Kidney tubule cell (primary cell): ENCODE measurements at regions not wholly inside any gene's neighbourhood (a gene's known extent, or its start where the extent isn't known, plus 50 kb on each side); places are given as distances from the start of the nearest gene placed in this dataset.
A peak's percentile ranks its signal among the peaks of the same experiment; 100 is the strongest.

Source experiments
- DNase-seq: peaks from one replicate; pipeline ENCODE4 v3.0.0-alpha.2; 2018; ENCODE audit warnings: low spot score

DNA sequence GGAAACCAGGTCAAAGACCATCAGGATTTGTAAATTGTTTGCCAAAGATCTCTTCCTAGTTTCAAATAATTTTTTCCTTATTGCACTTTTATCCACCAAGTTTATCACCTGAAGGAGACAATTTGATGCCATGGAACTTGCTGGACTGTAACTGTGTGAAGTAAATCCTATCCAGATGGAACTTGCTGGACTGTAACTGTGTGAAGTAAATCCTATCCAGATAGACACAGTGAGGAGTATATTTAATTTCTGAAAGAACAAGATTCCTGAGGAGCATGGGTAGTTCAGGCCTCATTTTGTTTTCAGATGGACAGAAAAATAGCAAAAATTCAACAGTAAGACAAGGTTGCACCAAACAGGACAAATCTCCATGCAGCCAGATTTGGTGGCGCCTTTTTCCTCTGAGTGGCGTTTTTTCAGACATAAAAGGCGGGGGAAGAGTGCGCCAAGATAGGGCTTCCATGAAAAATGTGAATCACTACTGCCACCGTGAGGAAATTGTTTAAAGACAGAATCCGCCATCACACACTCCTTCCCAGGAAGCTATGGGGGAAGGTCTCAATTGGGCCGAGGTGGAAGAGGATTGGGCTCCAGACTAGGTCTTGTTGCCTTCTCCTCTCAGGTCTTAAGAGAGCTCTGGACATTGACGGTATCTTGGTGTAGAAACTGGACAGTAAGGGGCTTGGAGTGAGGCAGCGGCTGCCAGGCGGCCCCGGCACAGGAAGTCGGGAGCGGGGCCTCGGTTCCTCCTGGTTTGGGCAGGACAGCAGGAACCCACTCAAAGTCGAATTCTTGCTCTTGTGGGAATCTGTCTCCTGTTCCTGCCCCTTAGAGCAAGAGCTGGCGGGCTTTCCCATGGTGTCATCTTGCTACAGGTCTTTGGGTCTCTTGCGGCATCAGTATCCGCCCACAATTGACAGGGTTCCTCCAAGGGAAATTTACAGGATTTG, 234.7 kb downstream of the OR13H1 start:
- peak; percentile 76 for DNase-seq

DNA sequence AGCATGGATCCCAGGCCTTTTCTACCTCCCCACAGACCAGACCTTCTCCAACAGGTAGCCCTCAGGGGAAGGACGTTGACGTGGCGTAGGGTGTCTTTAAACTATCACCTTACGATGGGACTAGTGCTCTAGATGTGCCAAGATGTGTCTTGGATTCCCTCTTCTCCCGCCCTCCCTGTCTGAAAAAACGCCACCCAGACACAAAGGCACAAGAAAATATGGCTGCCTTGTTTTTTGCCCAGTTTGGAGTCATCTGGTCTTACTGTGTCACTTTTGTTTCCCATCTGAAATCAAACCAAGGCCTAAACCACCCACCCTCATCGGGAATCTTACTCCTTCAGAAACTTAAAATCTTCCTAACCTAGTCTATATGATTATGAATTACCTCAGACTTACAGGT, 235.4 kb downstream of the OR13H1 start:
- no peak for DNase-seq

DNA sequence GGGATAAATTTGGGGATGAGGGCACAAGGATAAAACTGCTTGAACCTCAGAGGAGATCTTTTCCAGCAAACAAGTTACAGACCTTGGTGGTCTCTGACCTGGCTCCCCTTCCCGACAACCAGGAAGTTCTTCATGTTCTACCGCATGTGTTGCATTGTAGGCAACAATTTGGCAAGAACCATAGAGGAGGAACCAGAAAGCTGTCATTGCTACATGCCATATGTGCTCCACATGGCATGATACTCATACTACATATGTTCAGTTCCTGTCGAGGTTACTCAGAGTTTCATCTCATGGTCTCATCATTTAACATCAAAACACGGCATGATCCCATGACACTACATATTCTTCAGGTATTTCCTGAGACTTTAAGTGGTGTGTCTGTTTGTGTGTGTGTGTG, 235.9 kb downstream of the OR13H1 start:
- DNase-seq = no peak

DNA sequence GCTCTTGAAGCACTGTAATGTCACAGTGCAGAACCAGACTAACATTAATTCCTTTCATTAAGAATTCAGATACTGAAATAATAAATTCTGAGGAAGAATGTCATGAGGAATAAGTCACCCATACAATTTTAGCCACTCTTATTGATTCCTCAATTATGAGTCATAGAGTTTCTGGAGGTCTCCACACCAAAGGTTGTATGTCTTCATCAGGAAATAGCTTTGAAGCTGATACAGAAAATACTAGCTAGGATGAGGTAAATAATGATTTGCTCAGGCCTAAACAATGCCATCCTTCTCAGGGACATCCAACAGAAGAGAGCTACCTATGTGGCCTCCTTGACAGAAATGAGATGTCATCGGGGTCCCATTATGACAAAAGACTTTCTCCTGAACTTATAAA, 238.8 kb downstream of the OR13H1 start:
- DNase-seq = peak; percentile 56

DNA sequence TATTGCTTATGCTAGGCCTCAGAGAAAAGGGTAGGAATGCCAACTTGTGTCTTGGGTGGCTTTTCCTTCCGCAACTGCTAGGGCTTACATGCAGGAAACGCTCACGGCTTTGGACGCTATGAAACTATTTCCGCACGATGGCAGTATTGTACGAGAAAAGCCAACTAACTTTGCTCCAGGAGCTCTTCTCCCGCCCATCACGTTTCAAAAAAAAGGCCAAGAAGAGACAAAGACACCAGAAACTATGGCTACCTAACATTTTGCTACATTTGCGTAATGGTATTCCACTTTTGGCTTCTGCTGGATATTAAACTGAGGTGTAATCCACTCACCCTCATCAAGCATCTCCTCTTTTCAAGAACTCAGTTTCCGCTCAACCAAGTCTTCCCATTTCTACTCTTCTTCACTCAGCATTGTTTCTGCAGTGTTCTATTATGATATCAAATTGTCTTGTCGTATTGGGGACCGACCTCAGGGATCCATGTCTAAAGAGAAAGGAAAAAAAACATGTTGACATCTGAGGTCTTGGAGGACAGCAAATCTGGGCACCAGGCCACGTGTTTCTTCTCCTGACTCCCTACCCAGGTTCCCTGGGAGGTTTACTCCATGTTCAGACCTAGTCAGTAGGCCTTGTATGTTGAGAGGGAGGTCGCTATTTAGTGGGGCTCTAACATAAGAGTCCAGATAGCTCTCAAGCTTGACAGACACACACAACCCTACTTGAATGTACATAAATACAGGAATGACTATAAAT, 239.4 kb upstream of the STK26 start:
- peak; percentile 89 for DNase-seq

DNA sequence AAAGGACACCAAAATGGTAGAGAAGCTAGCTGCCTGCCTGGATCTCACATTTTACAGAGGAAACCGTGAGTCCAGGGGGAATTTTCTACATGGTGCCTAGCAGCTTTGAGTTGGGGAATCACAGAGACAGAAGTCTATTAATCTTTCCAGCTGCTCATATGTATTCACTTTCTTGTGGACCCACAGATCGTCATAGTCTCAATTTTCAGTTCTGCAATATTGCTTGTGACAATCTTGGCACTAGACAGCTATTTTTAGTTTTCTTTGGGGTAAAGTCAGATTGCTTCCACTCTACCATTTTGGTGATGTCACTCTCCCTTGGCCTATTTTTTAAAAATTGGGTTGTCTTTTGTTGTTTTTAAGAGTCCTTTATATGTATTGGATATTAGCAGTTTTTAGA, 233.4 kb upstream of the STK26 start:
- DNase-seq = no peak

DNA sequence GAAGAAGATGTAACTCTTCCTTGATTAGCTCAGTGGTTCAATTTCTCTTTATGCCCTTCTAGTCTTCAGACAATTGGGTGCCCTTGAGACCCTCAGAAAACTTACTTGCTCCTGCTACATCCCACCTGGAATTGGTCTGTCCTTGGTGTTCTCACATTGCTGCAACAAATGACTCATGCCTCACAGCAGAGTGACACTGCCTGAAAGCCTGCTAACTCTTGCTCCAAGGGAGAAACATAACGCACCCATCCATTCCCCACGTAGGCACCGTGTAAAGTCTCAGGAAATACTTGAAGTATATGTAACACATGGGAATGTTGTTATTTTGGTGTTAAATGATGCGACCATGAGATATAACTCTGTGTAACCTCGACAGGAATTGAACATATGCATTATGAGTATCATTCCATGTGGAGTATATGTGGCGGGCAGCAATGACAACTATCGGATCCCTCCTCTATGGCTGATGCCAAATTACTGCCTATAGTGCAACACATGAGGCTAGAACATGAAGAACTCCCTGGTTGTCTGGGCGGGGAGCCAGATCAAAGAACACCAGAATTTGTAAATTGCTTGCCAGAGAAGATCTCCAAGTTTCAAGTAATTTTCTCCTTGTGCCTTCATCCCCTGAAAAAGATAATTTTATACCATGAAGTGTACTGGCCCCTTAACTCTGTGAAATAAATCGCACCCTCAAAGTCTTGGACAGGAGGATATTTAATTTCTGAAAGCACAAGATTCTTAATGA, 231.3 kb upstream of the STK26 start:
- DNase-seq = peak; percentile 27

DNA sequence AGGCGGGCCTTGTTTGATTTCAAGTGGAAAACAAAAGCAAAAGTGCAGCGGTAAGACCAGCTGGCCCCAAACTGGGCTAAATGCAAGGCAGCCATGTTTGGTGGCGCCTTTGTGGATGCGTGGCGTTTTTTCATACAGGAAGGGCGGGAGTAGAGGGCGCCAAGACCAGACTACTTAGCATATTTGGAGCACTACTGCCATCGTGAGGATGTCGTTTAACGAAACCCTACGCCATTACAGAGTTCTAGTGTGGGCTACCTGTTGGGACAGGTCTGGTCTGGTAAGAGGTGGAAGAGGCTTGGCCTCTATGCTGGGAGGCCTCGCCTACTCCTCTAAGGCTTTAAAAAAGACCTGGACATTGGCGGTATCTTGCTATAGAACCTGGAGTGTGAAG, 230.7 kb upstream of the STK26 start:
- DNase-seq = peak; percentile 90

DNA sequence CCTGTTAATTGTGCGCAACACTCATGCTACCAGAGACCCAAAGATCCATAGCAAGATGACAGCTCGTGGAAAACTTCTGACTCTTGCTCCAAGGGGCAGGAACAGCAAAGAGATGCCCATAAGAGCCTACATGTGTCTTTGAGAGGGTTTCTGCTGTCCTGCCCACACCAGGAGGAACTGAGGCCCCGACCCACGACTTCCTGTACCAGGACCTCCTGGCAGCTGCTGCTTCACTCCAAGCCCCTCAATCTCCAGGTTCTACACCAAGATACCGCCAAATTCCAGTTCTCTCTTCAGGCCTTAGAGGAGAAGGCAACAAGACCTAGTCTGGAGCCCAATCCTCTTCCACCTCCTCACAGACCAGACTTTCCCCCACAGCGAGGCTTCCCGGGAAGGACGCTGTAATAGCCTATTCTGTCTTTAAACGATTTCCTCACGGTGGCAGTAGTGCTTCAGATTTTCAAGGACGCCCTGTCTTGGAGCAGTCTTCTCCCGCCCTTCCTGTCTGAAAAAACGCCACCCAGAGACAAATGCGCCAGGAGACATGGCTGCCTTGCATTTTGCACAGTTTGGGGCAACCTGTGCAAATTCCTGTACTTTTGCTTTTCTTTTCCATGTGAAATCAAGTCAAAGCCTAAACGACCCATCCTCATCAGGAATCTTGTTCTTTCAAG, 230.2 kb upstream of the STK26 start:
- DNase-seq = peak; percentile 88

DNA sequence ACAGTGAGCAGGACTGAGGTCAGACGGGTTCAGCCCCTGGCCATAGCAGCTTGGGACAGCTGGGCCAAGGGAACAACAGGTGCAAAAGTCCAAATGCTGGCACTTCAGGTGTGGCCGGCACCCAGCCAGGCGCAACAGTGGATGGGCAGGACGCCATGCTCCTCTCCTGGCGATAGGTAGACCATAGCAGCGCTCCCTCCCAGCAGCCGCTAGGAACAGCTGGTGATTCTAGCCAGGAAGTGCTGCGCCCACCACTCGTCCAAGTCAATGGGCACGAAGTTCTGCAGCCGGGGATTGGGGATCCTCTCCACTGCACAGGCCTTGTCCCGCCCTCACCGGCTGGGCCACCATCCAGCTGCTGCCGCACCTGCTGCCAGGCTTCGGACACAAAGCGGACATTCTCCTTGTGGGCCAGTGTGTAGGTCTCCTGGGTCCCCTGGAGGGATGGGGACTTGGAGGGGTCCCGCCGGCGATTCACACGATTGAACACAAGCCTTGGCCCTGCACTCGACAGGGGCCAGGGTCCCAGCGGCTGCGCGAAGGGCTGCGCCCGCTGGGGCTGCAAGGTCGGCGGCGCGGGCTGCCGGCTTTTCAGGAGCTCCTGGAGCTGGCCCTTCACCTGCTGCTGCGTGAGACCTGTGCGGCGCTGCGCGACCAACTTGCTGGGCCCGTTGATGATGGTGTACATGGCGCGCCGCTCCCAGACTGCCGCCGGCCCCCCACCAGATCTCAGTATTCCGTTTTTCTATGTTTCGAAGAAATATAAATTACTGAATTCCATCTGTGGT, 227.5 kb upstream of the STK26 start:
- no peak for DNase-seq

DNA sequence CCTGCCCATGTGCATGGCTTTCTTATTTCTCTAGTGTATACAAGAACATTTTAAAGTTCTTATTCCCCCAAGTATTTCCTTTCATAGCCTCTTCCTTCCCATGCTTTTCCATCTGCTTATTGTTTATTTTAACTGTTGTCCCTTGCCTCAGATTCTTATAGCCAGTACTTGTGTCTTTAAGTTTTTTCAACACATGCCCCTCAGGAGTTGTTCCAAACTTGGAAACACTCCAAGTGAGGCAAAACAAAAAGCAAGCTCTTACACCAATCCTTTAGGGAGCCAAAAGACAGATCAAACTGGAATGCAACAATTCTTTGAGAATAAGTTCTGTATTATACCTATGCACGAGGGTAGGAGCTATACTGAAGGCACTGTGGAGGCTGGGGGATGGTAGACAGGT, 222.0 kb upstream of the STK26 start:
- no peak for DNase-seq

DNA sequence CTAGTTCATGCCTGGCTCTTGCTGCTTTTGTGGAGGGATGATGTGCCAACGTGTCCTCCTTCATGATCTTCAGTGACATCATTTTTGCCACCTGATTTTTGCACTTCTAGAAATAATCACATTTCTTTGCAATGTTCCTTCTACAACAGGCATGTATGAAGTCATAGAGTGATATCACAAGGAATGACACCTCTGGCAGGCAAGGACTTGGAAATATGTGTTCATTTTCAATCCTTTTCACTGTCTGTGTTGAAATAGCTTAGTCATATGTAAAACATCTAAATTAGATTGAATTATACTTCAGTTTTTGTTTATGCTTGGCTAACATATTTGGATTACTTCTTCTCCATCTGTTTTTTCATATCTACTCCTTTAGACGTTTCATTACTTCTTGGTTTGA, 221.2 kb upstream of the STK26 start:
- DNase-seq = no peak

DNA sequence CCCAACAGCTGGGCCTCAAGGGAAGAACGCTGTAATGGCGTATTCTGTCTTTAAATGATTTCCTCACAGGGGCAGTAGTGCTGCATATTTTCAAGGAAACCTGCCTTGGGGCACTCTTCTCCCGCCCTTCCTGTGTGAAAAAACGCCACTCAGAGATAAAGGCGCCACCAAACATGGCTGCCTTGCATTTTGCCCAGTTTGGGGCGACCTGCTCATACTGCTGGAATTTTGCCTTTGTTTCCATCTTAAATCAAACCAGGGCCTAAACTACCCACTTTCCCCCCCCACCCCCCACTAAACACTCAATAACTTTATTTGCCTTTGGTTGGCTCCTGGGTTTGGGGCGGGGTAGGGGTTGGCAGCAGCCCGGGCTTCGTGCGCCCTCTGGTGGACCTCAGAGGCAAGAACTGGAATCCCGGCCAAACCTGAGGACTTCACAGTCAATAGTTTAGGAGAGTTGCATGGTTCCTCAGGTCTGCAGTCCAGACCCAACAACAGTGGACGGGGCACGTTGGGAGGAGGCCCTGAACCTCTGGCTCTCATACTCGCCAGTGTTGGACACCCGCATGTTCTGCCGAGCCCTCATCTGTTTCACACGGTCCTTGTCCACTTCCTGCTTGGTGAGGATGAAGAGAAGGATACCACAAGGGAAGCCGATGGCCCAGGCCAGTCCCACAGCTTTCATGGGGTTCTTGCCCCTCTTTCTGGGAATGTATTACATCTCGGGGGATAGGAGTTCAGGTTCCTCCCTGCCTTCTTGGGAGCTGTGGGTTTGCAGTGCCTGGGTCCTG, 220.1 kb upstream of the STK26 start:
- DNase-seq = peak; percentile 63

DNA sequence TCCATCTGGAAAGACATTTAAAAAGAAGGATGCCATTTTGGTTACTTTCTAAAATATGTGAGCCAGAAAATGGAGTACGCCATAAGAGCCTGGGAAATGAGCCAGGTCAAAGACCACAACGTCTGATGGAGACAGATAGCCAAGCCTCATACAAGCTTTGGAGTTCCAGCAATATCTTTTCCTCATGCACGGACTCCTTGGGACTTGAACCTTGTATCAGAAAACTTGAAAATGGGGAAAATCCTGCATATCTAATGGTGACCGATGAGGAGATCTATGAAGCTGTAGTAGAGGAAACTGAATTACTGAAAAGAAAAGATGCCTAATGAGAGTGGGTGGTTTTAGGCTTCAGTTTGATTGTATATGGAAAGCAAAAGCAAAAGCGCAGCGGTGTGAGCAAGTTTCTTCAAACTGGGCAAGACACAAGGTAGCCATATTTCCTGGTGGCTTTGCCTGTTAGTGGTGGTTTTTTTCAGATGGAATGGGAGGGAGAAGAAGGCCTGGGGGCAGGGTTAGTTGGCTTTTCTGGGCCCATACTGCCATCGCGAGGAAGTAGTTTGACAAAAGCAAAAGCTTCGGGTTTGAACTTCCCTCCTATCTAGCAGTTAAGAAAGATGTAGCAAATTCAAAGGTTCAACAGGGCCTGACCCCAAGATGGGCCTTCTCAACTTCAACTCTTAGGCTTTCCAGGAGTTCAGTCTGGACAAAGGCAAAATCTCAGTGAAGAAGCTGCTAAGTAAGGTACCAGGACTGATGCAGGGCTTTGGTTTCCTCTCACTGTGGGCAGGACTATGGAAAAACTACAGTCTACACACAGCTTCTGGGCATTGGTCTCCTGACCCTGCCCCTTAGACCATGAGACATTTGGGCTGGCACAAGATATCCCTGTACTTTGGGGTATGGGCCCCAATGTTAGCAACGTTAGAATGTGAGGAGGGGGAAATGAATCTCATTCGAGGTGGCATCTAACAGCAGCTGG, 210.0 kb upstream of the STK26 start:
- peak; percentile 81 for DNase-seq

DNA sequence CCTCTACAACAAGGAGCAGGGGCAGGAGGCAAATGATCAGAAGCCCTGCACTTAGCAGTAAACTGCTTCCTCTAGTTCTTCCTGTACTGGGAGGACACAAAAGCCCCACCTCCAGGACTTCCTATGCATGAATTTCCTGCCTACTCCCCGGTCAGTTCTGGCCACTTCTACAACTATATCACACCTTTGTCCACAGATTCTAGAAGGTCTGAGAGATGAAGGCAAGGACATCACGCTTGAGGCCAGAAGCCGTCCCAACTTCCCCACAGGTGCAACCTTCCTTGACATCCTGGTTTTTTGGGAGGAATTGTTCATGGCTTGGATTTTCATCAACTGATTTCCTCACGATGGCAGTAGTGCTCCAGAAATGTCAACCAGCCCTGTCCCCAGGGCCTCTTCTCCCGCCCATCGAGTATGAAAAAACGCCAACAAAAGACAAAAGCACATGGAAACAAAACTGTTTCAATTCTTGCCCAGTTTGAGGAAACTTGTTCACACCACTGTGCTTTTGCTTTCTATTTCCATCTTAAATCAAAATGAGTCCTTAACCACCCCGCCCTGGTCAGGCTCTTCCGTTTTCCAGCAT, 206.5 kb upstream of the STK26 start:
- DNase-seq = peak; percentile 84

DNA sequence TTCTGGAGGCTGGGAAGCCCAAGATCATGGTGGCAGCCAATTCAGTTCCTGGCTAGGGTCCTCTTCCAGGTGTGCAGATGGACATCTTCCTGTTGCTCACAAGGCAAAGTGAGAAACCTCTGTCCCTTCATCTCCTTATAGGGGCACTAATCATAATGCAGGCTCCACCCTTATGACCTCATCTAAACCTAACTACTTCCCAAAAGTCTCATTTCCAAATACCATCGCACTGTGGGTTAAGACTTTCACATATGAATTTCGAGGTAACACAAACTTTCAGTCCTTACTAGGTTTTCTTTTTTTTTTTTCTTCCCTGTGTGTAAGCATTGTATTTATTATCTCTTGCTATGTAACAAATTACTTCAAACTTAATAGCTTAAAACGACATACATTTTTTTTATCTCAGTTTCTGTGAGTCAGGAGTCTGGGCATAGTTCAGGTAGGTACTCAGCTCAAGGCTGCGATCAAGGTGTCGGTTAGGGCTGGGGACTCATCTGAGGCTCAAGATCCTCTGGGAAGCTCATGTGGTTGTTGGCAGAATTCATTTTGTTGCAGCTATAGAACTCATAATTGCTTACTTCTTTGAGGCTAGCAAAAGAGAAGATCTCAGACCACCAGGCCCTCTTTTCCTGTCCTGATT, 204.7 kb upstream of the STK26 start:
- DNase-seq = peak; percentile 15

DNA sequence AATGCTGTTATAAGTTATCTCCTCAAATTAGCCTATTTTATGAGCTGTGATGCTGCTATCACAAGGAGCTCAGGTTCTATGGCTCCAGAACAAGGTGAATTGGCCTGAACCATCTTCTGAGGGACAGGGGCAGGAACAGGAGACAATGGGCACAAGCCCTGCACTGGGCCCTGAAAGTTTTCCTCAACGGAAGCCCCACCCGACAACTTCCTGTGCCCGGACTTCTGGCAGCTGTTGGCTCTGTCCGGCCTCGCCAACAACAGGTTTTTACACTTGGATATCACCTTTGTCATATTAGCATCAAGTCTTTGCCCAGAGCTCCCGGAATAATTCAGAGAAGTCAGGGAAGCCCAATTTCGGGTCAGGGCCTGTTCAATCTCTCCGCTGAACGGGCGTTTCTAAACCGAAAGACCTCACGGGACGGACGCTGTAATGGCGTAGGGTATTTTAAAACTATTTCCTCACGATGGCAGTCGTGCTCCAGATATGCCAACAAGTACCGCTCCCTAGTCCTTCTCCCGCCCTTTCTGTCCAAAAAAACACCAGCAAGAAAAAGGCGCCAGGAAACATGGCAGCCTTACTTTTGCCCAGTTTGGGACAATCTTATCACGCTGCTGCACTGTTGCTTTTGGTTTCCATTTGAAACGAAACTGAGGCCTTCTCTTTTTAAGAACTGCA, 201.0 kb upstream of the STK26 start:
- peak; percentile 76 for DNase-seq

DNA sequence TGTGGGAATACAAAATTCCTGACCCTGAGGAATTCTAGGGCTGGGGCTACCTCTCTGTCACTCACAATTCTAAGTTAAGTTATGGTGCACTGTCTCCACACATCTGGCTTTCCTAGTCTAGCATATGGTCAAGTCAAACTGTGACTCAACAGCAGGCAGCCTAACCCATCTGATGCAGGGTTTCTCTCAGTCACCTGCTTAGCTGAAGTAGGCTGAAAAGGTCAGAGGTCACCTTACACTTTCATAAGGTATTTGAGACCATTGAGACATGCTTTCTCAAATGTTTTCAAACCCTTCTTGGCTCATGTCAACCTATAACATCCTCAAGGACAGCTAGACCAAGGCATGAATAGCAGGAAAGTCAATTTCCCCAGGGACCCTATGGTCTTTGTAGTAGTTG, 196.5 kb upstream of the STK26 start:
- no peak for DNase-seq
